Activated CD4-positive, alpha-beta T cell treated with anti-CD3 and anti-CD28 coated beads, Interleukin-2, amount 50 U/mL, for 16 hours (primary cell): ENCODE measurements at regions not wholly inside any gene's neighbourhood (a gene's known extent, or its start where the extent isn't known, plus 50 kb on each side); places are given as distances from the start of the nearest gene placed in this dataset.

ENCODE experiments used
- DNase-seq: peaks from one replicate; pipeline ENCODE4 v3.0.0-alpha.2; 2020

- no peak for DNase-seq
These were observed 186.8 kb downstream of the KIF2B start for GRCh38 chr17:54009502-54009901.

- no peak for DNase-seq
These were observed 190.3 kb downstream of the KIF2B start for GRCh38 chr17:54013072-54013471.

- DNase-seq, result no peak
These were observed 193.0 kb downstream of the KIF2B start for GRCh38 chr17:54015734-54016133.

- no peak for DNase-seq
These were observed 198.7 kb downstream of the KIF2B start for GRCh38 chr17:54021418-54021817.

GRCh38 chr17:54028986-54029580, 206.4 kb downstream of the KIF2B start:
- DNase-seq, result no peak

- no peak for DNase-seq
These were observed 207.3 kb downstream of the KIF2B start for GRCh38 chr17:54029986-54030385.

GRCh38 chr17:54046570-54046969, 223.8 kb downstream of the KIF2B start:
- no peak for DNase-seq

GRCh38 chr17:54063639-54064038, 240.9 kb downstream of the KIF2B start:
- DNase-seq, result no peak

- DNase-seq, result no peak
These were observed 262.3 kb downstream of the KIF2B start for GRCh38 chr17:54085020-54085419.

GRCh38 chr17:54085934-54086333, 263.2 kb downstream of the KIF2B start:
- no peak for DNase-seq

GRCh38 chr17:54096216-54096615, 273.5 kb downstream of the KIF2B start:
- no peak for DNase-seq

GRCh38 chr17:54099221-54099620, 276.5 kb downstream of the KIF2B start:
- no peak for DNase-seq

- DNase-seq, result no peak
These were observed 279.5 kb downstream of the KIF2B start for GRCh38 chr17:54102246-54102645.

GRCh38 chr17:54111576-54111975, 288.8 kb downstream of the KIF2B start:
- no peak for DNase-seq

GRCh38 chr17:54117452-54117851, 294.7 kb downstream of the KIF2B start:
- DNase-seq, result no peak

GRCh38 chr17:54124456-54124855, 301.7 kb downstream of the KIF2B start:
- no peak for DNase-seq

GRCh38 chr17:54153423-54153822, 330.7 kb downstream of the KIF2B start:
- DNase-seq, result no peak

- DNase-seq, result no peak
These were observed 334.8 kb downstream of the KIF2B start for GRCh38 chr17:54157542-54157941.

GRCh38 chr17:54172096-54172984, 349.6 kb downstream of the KIF2B start:
- DNase-seq, result no peak

GRCh38 chr17:54172985-54173316, 350.2 kb downstream of the KIF2B start:
- no peak for DNase-seq

- DNase-seq, result no peak
These were observed 355.0 kb downstream of the KIF2B start for GRCh38 chr17:54177606-54178308.

GRCh38 chr17:54180950-54181349, 358.2 kb downstream of the KIF2B start:
- DNase-seq, result no peak

GRCh38 chr17:54191261-54191660, 368.5 kb downstream of the KIF2B start:
- DNase-seq, result no peak

GRCh38 chr17:54194268-54194667, 371.5 kb downstream of the KIF2B start:
- no peak for DNase-seq
